Breast epithelium (tissue), 4 donors: ENCODE measurements at regions not wholly inside any gene's neighbourhood (a gene's known extent, or its start where the extent isn't known, plus 50 kb on each side); places are given as distances from the start of the nearest gene placed in this dataset.

Source experiments
- DNase-seq, 2 donors: peaks; one replicate each; pipeline ENCODE4 v3.0.0-alpha.2; 2019; ENCODE audit warnings: low spot score in 2 of 2
- H3K27ac ChIP-seq, 2 donors: fragments of 200-600 bp; sonication (generic) in 1 of 2; one replicate each; pipeline ENCODE4 v1.5.1; 2016 to 2019; ENCODE audit warnings: mild to moderate bottlenecking in 1 of 2
- H3K27me3 ChIP-seq, 2 donors: fragments of 200-600 bp; sonication (generic) in 1 of 2; one replicate each; pipeline versions ENCODE4 v1.5.1 to v1.6.0; 2017 to 2019; ENCODE audit warnings: control low read depth in 1 of 2, mild to moderate bottlenecking in 1 of 2
- H3K36me3 ChIP-seq: fragments of 200-600 bp; one replicate; pipeline ENCODE4 v1.5.1; 2019
- H3K4me1 ChIP-seq, 2 donors: fragments of 200-600 bp; sonication (generic); one replicate each; pipeline ENCODE4 v1.5.1; 2016 to 2019; ENCODE audit warnings: control low read depth in 1 of 2
- H3K4me3 ChIP-seq, 3 donors: fragments of 200-600 bp; sonication (generic); 1 replicate in 2 of 3; 2 replicates in 1 of 3; pipeline ENCODE4 v1.5.1; 2016 to 2019; ENCODE audit warnings: mild to moderate bottlenecking in 3 of 3, moderate library complexity in 2 of 3
- H3K9me3 ChIP-seq, 2 donors: fragments of 200-600 bp; sonication (generic) in 1 of 2; one replicate each; pipeline ENCODE4 v1.5.1; 2016 to 2019; ENCODE audit warnings: control low read depth in 1 of 2
- CTCF ChIP-seq, 3 donors: fragments of 450-650 bp; IDR thresholded peaks; one replicate each; pipeline ENCODE4 v1.5.1; 2016 to 2017; ENCODE audit warnings: antibody characterized with exemption in 3 of 3, mild to moderate bottlenecking in 3 of 3, moderate library complexity in 3 of 3
- POLR2A ChIP-seq: fragments of 450-650 bp; IDR thresholded peaks from one replicate; pipeline ENCODE4 v1.6.1; 2016; ENCODE audit warnings: antibody characterized with exemption, mild to moderate bottlenecking, moderate library complexity
- POLR2AphosphoS5 ChIP-seq, 3 donors: sonication (generic); formaldehyde crosslinking; IDR thresholded peaks; one replicate each; pipeline ENCODE4 v1.6.1; 2017; ENCODE audit warnings: antibody characterized with exemption in 3 of 3
- intact Hi-C: fragments of 100-400 bp; cut with DNase I; formaldehyde crosslinking; loops from one replicate; pipeline ENCODE4 v1.15.1; 2023; ENCODE audit warnings: low total_unique reads

- H3K4me3 ChIP-seq, result no peak overlapping the region
- H3K4me1 ChIP-seq, result no peaks in the 10 kb centered on the region
- no peak for DNase-seq
- no peaks in the 10 kb centered on the region for H3K27me3 ChIP-seq
- TF ChIP-seq POLR2AphosphoS5 (IDR thresholded peaks at IDR 0.05) (no peak), POLR2A (no peak), CTCF (IDR thresholded peaks at IDR 0.05) (no peak)
- no peaks in the 10 kb centered on the region for H3K9me3 ChIP-seq
- H3K36me3 ChIP-seq, result no peaks in the 10 kb centered on the region
- intact Hi-C loops, result loop anchor here (10.0 kb wide), 1 partner anchor 342 kb away; no protein-coding TSS in a partner anchor
- no peak overlapping the region for H3K27ac ChIP-seq
Measured at GRCh38 chr17:71902894-71903506, 217.8 kb upstream of the SOX9 start.

GRCh38 chr17:71905376-71906031 lies 215.3 kb upstream of the SOX9 start:
- Histone ChIP-seq H3K4me3 (no peak overlapping the region), H3K36me3 (no peaks in the 10 kb centered on the region)
- no peak for TF ChIP-seq POLR2A
- no peak for TF ChIP-seq CTCF (IDR thresholded peaks at IDR 0.05)
- no peak for TF ChIP-seq POLR2AphosphoS5 (IDR thresholded peaks at IDR 0.05)

GRCh38 chr17:71909155-71909554 lies 211.7 kb upstream of the SOX9 start:
- Histone ChIP-seq H3K27ac (no peak overlapping the region), H3K4me1 (no peaks in the 10 kb centered on the region), H3K4me3 (no peak overlapping the region), H3K36me3 (no peaks in the 10 kb centered on the region), H3K27me3 (no peaks in the 10 kb centered on the region), H3K9me3 (no peaks in the 10 kb centered on the region)
- intact Hi-C loops, result loop anchor here (10.0 kb wide), 1 partner anchor 336 kb away; no protein-coding TSS in a partner anchor
- DNase-seq, result no peak
- TF ChIP-seq CTCF (IDR thresholded peaks at IDR 0.05) (no peak), POLR2AphosphoS5 (IDR thresholded peaks at IDR 0.05) (no peak), POLR2A (no peak)

More at GRCh38 chr17:71905376-71906031, 215.3 kb upstream of the SOX9 start:
- Histone ChIP-seq H3K4me1 (no peaks in the 10 kb centered on the region), H3K9me3 (no peaks in the 10 kb centered on the region), H3K27ac (no peak overlapping the region), H3K27me3 (no peaks in the 10 kb centered on the region)
- DNase-seq, result no peak
- intact Hi-C loops, result loop anchor here (10.0 kb wide), 1 partner anchor 339 kb away; no protein-coding TSS in a partner anchor

GRCh38 chr17:71910002-71910401 lies 210.8 kb upstream of the SOX9 start:
- TF ChIP-seq CTCF (IDR thresholded peaks at IDR 0.05), result no peak
- TF ChIP-seq POLR2A, result no peak
- no peak for TF ChIP-seq POLR2AphosphoS5 (IDR thresholded peaks at IDR 0.05)
- no peak overlapping the region for H3K27ac ChIP-seq
- intact Hi-C loops, result no loop called here
- H3K36me3 ChIP-seq, result no peaks in the 10 kb centered on the region
- H3K4me3 ChIP-seq, result no peak overlapping the region
- H3K9me3 ChIP-seq, result no peaks in the 10 kb centered on the region
- no peaks in the 10 kb centered on the region for H3K4me1 ChIP-seq
- DNase-seq, result no peak
- no peaks in the 10 kb centered on the region for H3K27me3 ChIP-seq

GRCh38 chr17:71914042-71914441 lies 206.8 kb upstream of the SOX9 start:
- no peak for DNase-seq
- TF ChIP-seq POLR2A (no peak), CTCF (IDR thresholded peaks at IDR 0.05) (no peak), POLR2AphosphoS5 (IDR thresholded peaks at IDR 0.05) (no peak)
- H3K9me3 ChIP-seq, result no peaks in the 10 kb centered on the region
- H3K27ac ChIP-seq, result no peak overlapping the region
- no peaks in the 10 kb centered on the region for H3K4me1 ChIP-seq
- no peaks in the 10 kb centered on the region for H3K27me3 ChIP-seq
- no peaks in the 10 kb centered on the region for H3K36me3 ChIP-seq
- intact Hi-C loops, result loop anchor here (1.0 kb wide), 1 partner anchor 11 kb away; no protein-coding TSS in a partner anchor
- no peak overlapping the region for H3K4me3 ChIP-seq
